ENCODE measurements at regions not wholly inside any gene's neighbourhood (a gene's known extent, or its start where the extent isn't known, plus 50 kb on each side); places are given as distances from the start of the nearest gene placed in this dataset.

GRCh38 chr11:97247601-97248000 is 857.8 kb downstream of the JRKL start:
- no peak overlapping the region for H3K27ac ChIP-seq
- no peaks in the 10 kb centered on the region for H3K27me3 ChIP-seq
- H3K36me3 ChIP-seq, result no peaks in the 10 kb centered on the region
- no peak for DNase-seq
- H3K4me1 ChIP-seq, result no peaks in the 10 kb centered on the region
- no peak overlapping the region for H3K4me3 ChIP-seq
- no peak for TF ChIP-seq CTCF (IDR thresholded peaks at IDR 0.05)
- intact Hi-C loops (cut with DNase I; ENCODE audit: low total_unique reads), result no loop called here
- no peaks in the 10 kb centered on the region for H3K9me3 ChIP-seq

DNA sequence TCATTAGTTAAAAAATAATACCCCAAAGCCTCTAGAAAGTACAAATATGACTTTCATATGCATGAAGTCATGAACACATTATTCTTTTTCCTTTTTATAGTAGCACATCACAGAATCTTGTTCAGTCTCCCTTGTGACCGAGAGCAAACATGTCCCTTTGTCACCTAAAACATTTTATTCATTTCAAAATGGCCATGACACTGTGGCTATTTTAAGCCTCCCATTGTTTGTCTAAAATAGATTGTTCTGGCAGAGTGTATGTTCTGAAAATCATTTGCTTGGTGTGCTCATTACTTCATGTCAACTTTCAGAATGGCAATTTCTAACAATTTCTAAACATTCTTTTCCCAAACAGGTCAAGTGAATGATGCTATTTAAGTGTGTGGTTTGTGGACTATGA is 865.0 kb downstream of the JRKL start:
- no peak for TF ChIP-seq CTCF (IDR thresholded peaks at IDR 0.05)
- intact Hi-C loops (cut with DNase I; ENCODE audit: low total_unique reads), result no loop called here
- H3K36me3 ChIP-seq, result no peaks in the 10 kb centered on the region
- H3K4me1 ChIP-seq, result no peaks in the 10 kb centered on the region
- DNase-seq, result no peak
- H3K9me3 ChIP-seq, result no peaks in the 10 kb centered on the region
- H3K27ac ChIP-seq, result no peak overlapping the region
- no peaks in the 10 kb centered on the region for H3K27me3 ChIP-seq
- H3K4me3 ChIP-seq, result no peak overlapping the region

GRCh38 chr11:97259434-97259833 is 869.6 kb downstream of the JRKL start:
- Histone ChIP-seq H3K4me1 (no peaks in the 10 kb centered on the region), H3K27ac (no peak overlapping the region), H3K36me3 (no peaks in the 10 kb centered on the region), H3K9me3 (no peaks in the 10 kb centered on the region), H3K4me3 (no peak overlapping the region), H3K27me3 (no peaks in the 10 kb centered on the region)
- no peak for TF ChIP-seq CTCF (IDR thresholded peaks at IDR 0.05)
- DNase-seq, result no peak
- intact Hi-C loops (cut with DNase I; ENCODE audit: low total_unique reads), result no loop called here

DNA sequence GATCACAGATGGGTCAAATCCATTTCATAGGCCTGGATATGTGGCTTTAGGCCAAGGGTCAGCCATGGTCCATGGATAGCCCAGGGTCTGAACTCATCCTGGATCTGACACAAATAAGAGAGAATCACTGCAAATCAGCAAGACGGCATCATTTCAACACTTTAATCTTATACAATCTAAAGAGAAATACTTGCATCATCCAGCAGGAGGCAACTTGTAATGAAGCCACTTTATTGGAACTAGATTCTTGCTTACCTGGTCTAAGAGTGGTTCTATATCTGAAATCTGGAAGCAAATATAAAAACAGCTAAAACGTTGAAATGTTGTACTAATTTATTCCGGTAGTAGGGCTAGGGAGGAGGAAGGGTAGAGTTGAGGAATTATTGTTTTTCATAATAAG is 870.1 kb downstream of the JRKL start:
- H3K36me3 ChIP-seq, result no peaks in the 10 kb centered on the region
- H3K4me3 ChIP-seq, result no peak overlapping the region
- H3K27ac ChIP-seq, result no peak overlapping the region
- DNase-seq, result no peak
- intact Hi-C loops (cut with DNase I; ENCODE audit: low total_unique reads), result no loop called here
- H3K27me3 ChIP-seq, result no peaks in the 10 kb centered on the region
- H3K4me1 ChIP-seq, result no peaks in the 10 kb centered on the region
- no peaks in the 10 kb centered on the region for H3K9me3 ChIP-seq
- no peak for TF ChIP-seq CTCF (IDR thresholded peaks at IDR 0.05)

DNA sequence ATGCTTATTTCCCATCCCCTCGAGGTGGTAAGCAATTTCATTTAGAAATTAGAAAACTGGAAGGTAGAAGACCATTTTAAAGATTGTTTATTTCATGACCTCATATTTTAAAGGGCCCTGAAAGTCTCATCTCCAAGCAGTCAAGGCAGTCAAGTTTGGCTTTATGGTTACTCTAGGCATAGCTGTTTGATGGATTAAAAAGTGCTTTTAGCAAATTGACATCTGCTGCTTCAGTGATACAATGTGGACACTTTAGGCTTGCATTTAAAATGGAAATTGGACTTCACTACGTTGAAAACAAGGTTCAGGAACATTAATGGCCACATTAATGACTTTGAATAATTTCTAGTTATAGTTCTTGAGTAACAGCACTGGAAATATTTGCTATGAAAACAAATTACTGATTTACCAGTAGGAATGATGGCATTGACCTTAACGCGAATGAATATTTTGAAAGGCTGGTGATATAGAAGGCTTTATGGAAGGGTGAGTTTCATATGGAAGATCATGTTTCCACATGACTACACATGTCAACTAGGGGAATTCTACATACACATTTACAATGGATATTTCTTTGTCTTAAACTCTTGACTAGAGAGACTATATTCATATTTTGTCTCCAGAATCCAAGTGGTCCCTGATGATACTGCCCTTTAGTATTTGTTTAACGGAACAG is 873.5 kb downstream of the JRKL start:
- Histone ChIP-seq H3K4me3 (no peak overlapping the region), H3K9me3 (no peaks in the 10 kb centered on the region), H3K27ac (no peak overlapping the region), H3K36me3 (no peaks in the 10 kb centered on the region), H3K27me3 (no peaks in the 10 kb centered on the region), H3K4me1 (no peaks in the 10 kb centered on the region)
- intact Hi-C loops (cut with DNase I; ENCODE audit: low total_unique reads), result no loop called here
- DNase-seq, result no peak
- no peak for TF ChIP-seq CTCF (IDR thresholded peaks at IDR 0.05)

DNA sequence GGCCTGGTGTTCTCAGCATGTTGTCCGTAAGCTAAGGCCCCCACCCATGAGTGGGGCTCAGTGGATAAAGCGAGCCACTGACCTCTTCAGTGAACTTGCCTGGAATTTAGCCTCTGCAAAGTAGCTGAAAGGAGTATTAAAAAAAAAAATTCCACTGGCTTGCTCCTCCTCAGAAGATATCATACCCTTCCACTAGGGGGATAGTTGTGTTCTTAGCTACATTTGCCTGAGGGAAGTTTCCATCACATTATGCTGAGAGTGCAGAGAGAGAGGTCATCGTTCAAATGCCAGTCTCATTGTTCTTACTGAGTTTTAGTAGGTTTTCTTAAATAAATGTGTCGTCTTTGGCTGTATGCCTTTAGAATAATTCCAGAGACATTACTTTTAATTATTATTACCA is 879.7 kb downstream of the JRKL start:
- H3K4me3 ChIP-seq, result no peak overlapping the region
- no peak overlapping the region for H3K27ac ChIP-seq
- no peaks in the 10 kb centered on the region for H3K4me1 ChIP-seq
- peaks cover 0 to 11% (median 0%) of the 10 kb centered on the region in 3 donors for H3K9me3 ChIP-seq
- no peak for DNase-seq
- intact Hi-C loops (cut with DNase I; ENCODE audit: low total_unique reads), result no loop called here
- TF ChIP-seq CTCF (IDR thresholded peaks at IDR 0.05), result no peak
- no peaks in the 10 kb centered on the region for H3K36me3 ChIP-seq
- no peaks in the 10 kb centered on the region for H3K27me3 ChIP-seq

Data from tibial artery (tissue), 4 donors.